HEK293T (cell line): ENCODE measurements at regions not wholly inside any gene's neighbourhood (a gene's known extent, or its start where the extent isn't known, plus 50 kb on each side); places are given as distances from the start of the nearest gene placed in this dataset.

Experiments used
- CTCF ChIA-PET: fragments of 350-600 bp; formaldehyde crosslinking; extraction: SDS; loops from one replicate; lab custom pipeline; 2021; ENCODE audit warnings: antibody characterized with exemption, inconsistent platforms; lab: Yijun Ruan, JAX
- POLR2A ChIA-PET: fragments of 350-600 bp; formaldehyde crosslinking; extraction: SDS; loops from one replicate; lab custom pipeline; 2020; ENCODE audit warnings: antibody characterized with exemption, inconsistent platforms; lab: Yijun Ruan, JAX
- DNase-seq: peaks from one replicate; pipeline ENCODE4 v3.0.0; 2012; ENCODE audit warnings: mixed read lengths; ENCODE audit errors: extremely low spot score
- ARNT ChIP-seq: fragments of 450-650 bp; IDR thresholded peaks from 2 replicates; pipeline ENCODE4 v1.6.1; 2017; ENCODE audit warnings: mild to moderate bottlenecking
- BHLHE40 ChIP-seq: fragments of 450-650 bp; IDR thresholded peaks from 2 replicates; pipeline ENCODE4 v1.6.1; 2016; ENCODE audit warnings: mild to moderate bottlenecking, moderate library complexity, borderline replicate concordance
- CTBP1 ChIP-seq: fragments of 450-650 bp; IDR thresholded peaks from 2 replicates; pipeline ENCODE4 v1.6.1; 2016; ENCODE audit warnings: borderline replicate concordance
- ELF4 ChIP-seq: fragments of 450-650 bp; IDR thresholded peaks from 2 replicates; pipeline ENCODE4 v1.6.1; 2017; ENCODE audit warnings: antibody characterized with exemption
- FOXA1 ChIP-seq: fragments of 450-650 bp; IDR thresholded peaks from 2 replicates; pipeline ENCODE4 v1.6.1; 2016; ENCODE audit warnings: mild to moderate bottlenecking
- FOXK2 ChIP-seq: fragments of 450-650 bp; IDR thresholded peaks from 2 replicates; pipeline ENCODE4 v1.6.1; 2016; ENCODE audit warnings: mild to moderate bottlenecking
- FOXM1 ChIP-seq: fragments of 450-650 bp; IDR thresholded peaks from 2 replicates; pipeline ENCODE4 v1.6.1; 2017; ENCODE audit warnings: mild to moderate bottlenecking, borderline replicate concordance
- HDGF ChIP-seq: fragments of 450-650 bp; IDR thresholded peaks from 2 replicates; pipeline ENCODE4 v1.6.1; 2017; ENCODE audit warnings: antibody characterized with exemption, borderline replicate concordance
- L3MBTL2 ChIP-seq: fragments of 450-650 bp; conservative IDR thresholded peaks from 2 replicates; pipeline ENCODE4 v1.6.1; 2016; ENCODE audit warnings: mild to moderate bottlenecking
- LEF1 ChIP-seq: fragments of 450-650 bp; IDR thresholded peaks from 2 replicates; pipeline ENCODE4 v1.6.1; 2017; ENCODE audit warnings: mild to moderate bottlenecking, borderline replicate concordance
- NFRKB ChIP-seq: fragments of 450-650 bp; IDR thresholded peaks from 2 replicates; pipeline ENCODE4 v1.6.1; 2016; ENCODE audit warnings: mild to moderate bottlenecking, moderate library complexity
- SP1 ChIP-seq: fragments of 450-650 bp; IDR thresholded peaks from 2 replicates; pipeline ENCODE4 v1.6.1; 2017
- SUZ12 ChIP-seq: fragments of 450-650 bp; IDR thresholded peaks from 2 replicates; pipeline ENCODE4 v1.6.1; 2016; ENCODE audit warnings: mild to moderate bottlenecking
- TARDBP ChIP-seq: fragments of 450-650 bp; IDR thresholded peaks from 2 replicates; pipeline ENCODE4 v1.6.1; 2016
- ZNF384 ChIP-seq: fragments of 450-650 bp; IDR thresholded peaks from 2 replicates; pipeline ENCODE4 v1.6.1; 2016
- TF ChIP-seq, protein P1 (sequence below): fragments of 450-650 bp; IDR thresholded peaks from 2 replicates; pipeline ENCODE4 v1.6.1; 2016

DNA sequence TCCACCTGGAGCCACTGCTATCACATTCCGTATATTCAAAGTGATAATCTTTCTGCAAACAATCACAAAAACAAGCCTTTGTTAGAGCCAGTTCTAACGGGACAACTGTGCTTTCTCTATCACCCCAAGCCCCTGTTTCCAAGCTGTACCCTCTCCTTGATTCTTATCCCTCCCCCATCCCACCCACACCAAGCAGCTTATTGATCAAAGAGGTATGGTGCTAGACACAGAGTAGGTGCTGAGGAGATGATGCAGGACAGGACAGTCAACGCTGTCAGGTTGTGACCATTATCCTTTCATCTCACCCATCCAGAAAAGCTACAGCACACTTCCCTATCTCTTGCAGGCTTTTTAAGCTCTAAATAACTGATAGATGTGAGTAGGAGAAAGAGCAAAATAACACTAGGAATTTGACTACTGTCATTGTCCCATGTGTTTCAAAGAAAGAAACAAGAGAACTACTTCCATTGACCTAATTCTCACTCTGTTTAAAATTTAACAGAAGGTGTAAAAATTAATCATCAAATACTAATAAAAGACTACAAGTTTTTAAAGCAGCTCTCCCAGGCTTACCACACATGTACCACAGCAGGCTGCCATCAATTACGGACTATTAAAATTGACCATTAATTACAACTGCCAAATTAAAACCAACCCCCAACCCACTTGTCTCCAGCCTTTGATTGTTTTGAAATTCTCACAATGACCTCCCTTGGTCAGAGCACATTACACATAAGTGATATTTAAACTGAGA, 94.3 kb downstream of the ELAPOR2 start:
- POLR2A ChIA-PET = no interaction called here
- CTCF ChIA-PET = no interaction called here
- DNase-seq = no peak
- TF ChIP-seq, protein P1, sequence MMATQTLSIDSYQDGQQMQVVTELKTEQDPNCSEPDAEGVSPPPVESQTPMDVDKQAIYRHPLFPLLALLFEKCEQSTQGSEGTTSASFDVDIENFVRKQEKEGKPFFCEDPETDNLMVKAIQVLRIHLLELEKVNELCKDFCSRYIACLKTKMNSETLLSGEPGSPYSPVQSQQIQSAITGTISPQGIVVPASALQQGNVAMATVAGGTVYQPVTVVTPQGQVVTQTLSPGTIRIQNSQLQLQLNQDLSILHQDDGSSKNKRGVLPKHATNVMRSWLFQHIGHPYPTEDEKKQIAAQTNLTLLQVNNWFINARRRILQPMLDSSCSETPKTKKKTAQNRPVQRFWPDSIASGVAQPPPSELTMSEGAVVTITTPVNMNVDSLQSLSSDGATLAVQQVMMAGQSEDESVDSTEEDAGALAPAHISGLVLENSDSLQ = no peak
- TF ChIP-seq TARDBP (no peak), ARNT (no peak), FOXM1 (no peak), BHLHE40 (no peak), HDGF (no peak), ZNF384 (no peak), SUZ12 (no peak), ELF4 (no peak), NFRKB (no peak), CTBP1 (no peak), SP1 (no peak), FOXK2 (no peak), FOXA1 (no peak), LEF1 (no peak), L3MBTL2 (no peak)

DNA sequence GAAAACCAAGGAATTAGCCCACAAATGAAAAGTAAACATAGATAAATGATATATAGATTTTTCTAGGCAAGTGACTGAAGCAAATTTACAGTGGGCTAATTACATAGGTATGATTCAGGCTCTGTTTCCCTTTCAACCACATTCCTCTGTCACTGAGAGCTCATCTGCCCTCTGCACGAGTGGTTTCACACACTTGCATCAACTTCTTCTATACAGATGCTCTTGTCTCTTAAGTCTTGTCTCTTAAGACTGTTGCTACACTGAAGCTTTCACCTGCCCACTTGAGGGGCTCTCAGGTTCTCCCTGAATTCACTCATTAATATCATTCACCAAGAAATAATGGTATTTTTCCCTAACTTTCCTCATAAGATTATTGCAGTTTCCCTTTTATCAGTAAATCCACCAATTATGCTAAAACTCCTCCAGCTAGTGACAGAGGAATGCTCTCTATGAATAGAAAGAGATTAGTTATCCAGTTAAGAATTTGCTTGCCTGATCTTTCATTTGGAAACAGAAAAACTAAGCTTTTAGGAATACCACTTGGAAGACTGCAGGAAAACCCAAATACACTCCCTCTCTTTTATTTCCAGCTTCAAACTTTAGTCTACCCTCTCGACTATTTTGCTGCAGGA, 95.7 kb downstream of the ELAPOR2 start:
- TF ChIP-seq CTBP1 (no peak), ELF4 (no peak), LEF1 (no peak), FOXM1 (no peak), ZNF384 (no peak), HDGF (no peak), FOXK2 (no peak), SP1 (no peak), NFRKB (no peak), BHLHE40 (no peak), FOXA1 (no peak), L3MBTL2 (no peak), TARDBP (no peak), ARNT (no peak), SUZ12 (no peak)
- TF ChIP-seq, protein P1 = no peak
- DNase-seq = no peak
- POLR2A ChIA-PET = interaction anchor here (0.9 kb wide), 1 partner anchor 189 kb away, joined by 3 read pairs; the partner anchor contains the start of gene DMTF1
- CTCF ChIA-PET = no interaction called here

DNA sequence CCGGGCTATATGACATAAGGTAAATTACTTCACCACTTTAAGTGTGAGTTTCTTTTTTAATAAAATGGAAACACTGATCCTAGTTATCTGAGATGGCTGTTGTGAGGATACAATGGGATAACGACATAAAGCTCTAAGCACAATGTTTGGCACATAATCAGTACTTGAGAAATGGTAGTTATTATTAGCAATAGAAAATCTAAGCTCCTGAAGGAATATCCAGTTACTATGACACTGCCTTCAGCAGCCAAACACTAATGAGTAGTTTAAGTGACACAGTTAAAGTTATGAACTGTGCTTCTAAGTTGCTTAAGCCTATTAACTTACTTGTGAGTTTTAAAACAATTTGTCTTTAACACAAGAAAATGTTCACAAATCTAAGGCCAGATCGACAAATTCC, 96.8 kb downstream of the ELAPOR2 start:
- POLR2A ChIA-PET = no interaction called here
- DNase-seq = no peak
- CTCF ChIA-PET = no interaction called here
- TF ChIP-seq SP1 = no peak

DNA sequence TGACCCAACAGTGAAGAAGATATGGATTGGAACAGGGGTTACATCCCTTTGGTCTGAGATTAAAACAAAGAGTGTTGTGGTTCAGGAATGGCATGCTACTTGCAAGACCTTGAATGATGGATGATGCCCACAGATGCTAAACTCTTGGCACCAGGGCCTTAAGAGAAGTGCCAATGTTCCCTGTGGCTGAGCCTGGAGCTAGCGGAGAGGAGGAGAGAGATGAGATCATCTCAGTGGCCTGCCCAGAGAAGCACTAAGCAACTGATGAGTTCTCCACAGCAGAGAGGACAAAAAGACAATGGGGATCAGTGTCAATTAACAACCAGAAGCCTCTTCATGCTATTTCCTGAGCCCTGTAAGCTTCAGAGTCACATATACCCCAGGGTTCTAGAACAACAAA, 97.8 kb downstream of the ELAPOR2 start:
- no peak for DNase-seq
- TF ChIP-seq LEF1 = no peak
- TF ChIP-seq, protein P1 = no peak
- no peak for TF ChIP-seq ARNT
- TF ChIP-seq SUZ12 = no peak
- no peak for TF ChIP-seq FOXM1
- no peak for TF ChIP-seq NFRKB
- TF ChIP-seq FOXA1 = no peak
- TF ChIP-seq L3MBTL2 = no peak
- TF ChIP-seq SP1 = no peak
- TF ChIP-seq TARDBP = no peak
- TF ChIP-seq BHLHE40 = no peak
- TF ChIP-seq ELF4 = no peak
- TF ChIP-seq HDGF = no peak
- TF ChIP-seq FOXK2 = no peak
- no peak for TF ChIP-seq ZNF384
- TF ChIP-seq CTBP1 = no peak
- ChIA-PET CTCF (no interaction called here), POLR2A (no interaction called here)

DNA sequence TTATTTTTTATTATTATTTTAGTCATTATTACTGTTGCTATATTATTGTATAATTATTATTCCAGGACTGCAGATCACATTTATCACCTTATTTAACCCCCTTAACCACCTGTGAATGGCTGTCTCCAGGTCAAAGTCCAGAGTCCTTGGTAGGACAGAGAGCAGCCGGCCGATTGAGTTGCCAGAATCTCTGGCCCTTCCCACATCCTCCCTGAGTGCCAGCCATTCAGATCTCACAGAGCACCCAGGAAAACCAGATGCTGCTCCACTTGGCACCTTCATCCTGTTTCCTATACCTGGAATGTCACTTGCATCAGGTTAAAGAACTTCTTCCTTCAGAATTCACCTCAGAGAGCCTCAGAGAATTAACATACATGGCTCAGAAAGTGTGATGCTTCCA, 101.1 kb downstream of the ELAPOR2 start:
- DNase-seq = no peak
- TF ChIP-seq FOXK2 (no peak), SP1 (no peak), ZNF384 (no peak), TARDBP (no peak), BHLHE40 (no peak), HDGF (no peak), SUZ12 (no peak), FOXM1 (no peak), L3MBTL2 (no peak), CTBP1 (no peak), NFRKB (no peak), ARNT (no peak), FOXA1 (no peak), LEF1 (no peak), ELF4 (no peak)
- TF ChIP-seq, protein P1 = no peak
- CTCF ChIA-PET = no interaction called here
- POLR2A ChIA-PET = no interaction called here
